CD14-positive monocyte (primary cell): ENCODE measurements at regions not wholly inside any gene's neighbourhood (a gene's known extent, or its start where the extent isn't known, plus 50 kb on each side); places are given as distances from the start of the nearest gene placed in this dataset.

ENCODE experiments used
- DNase-seq, 3 donors: peaks; one replicate each; pipeline ENCODE4 v3.0.0-alpha.2; 2011 to 2022
- H2AFZ ChIP-seq: 2 replicates; pipeline ENCODE4 v1.6.0; 2012; ENCODE audit warnings: mild to moderate bottlenecking, low read depth, low read length, inconsistent platforms; ENCODE audit not compliant: insufficient read depth, poor library complexity, severe bottlenecking
- H3K27ac ChIP-seq, 2 donors: 1 replicate in 1 of 2; 2 replicates in 1 of 2; pipeline ENCODE4 v1.5.1; 2012 to 2013; ENCODE audit warnings: low read length in 2 of 2, control low read depth in 1 of 2, inconsistent platforms in 1 of 2, low read depth in 1 of 2, mild to moderate bottlenecking in 1 of 2
- H3K27me3 ChIP-seq, 2 donors: one replicate each; pipeline versions ENCODE4 v1.6.0 to v1.6.1; 2011 to 2013; ENCODE audit warnings: low read length in 2 of 2; ENCODE audit not compliant: control insufficient read depth in 2 of 2, insufficient read depth in 2 of 2
- H3K36me3 ChIP-seq, 2 donors: replicated peaks in 1 of 2; 1 replicate in 1 of 2; 2 replicates in 1 of 2; pipeline versions ENCODE4 v1.5.1 to v1.6.1; 2012 to 2013; ENCODE audit warnings: low read length in 2 of 2, control low read depth in 1 of 2, inconsistent platforms in 1 of 2, mild to moderate bottlenecking in 1 of 2; ENCODE audit not compliant: insufficient read depth in 2 of 2, control insufficient read depth in 1 of 2
- H3K4me1 ChIP-seq, 2 donors: 1 replicate in 1 of 2; 2 replicates in 1 of 2; pipeline versions ENCODE4 v1.5.1 to v1.6.1; 2012 to 2013; ENCODE audit warnings: low read length in 2 of 2, control low read depth in 1 of 2, inconsistent platforms in 1 of 2, mild to moderate bottlenecking in 1 of 2, moderate library complexity in 1 of 2; ENCODE audit not compliant: insufficient read depth in 2 of 2, control insufficient read depth in 1 of 2
- H3K4me2 ChIP-seq: replicated peaks from 2 replicates; pipeline ENCODE3; 2012; ENCODE audit warnings: low read length, moderate library complexity, mild to moderate bottlenecking; ENCODE audit not compliant: poor library complexity, severe bottlenecking; ENCODE audit errors: extremely low read depth
- H3K4me3 ChIP-seq, 3 experiments: fragments of 200-600 bp in 1 of 3; sonication (generic) in 1 of 3; replicated peaks in 1 of 3; 1 replicate in 2 of 3; 2 replicates in 1 of 3; pipeline ENCODE4 v1.5.1; 2011 to 2013; ENCODE audit warnings: low read length in 3 of 3, mild to moderate bottlenecking in 3 of 3, control low read depth in 2 of 3, low read depth in 2 of 3, inconsistent platforms in 1 of 3, moderate library complexity in 1 of 3
- H3K79me2 ChIP-seq: 2 replicates; pipeline ENCODE4 v1.6.0; 2012; ENCODE audit warnings: mild to moderate bottlenecking, control low read depth, inconsistent platforms, low read length, moderate library complexity; ENCODE audit not compliant: insufficient read depth
- H3K9ac ChIP-seq: 2 replicates; pipeline ENCODE4 v1.6.0; 2017; ENCODE audit warnings: low read length, mild to moderate bottlenecking; ENCODE audit not compliant: insufficient read depth, poor library complexity, severe bottlenecking
- H3K9me3 ChIP-seq, 2 donors: replicated peaks in 1 of 2; 1 replicate in 1 of 2; 2 replicates in 1 of 2; pipeline versions ENCODE4 v1.5.1 to v1.6.1; 2012 to 2013; ENCODE audit warnings: low read length in 2 of 2, control low read depth in 1 of 2; ENCODE audit not compliant: control insufficient read depth in 1 of 2, insufficient read depth in 1 of 2
- H4K20me1 ChIP-seq: 2 replicates; pipeline ENCODE4 v1.6.0; 2012; ENCODE audit warnings: mild to moderate bottlenecking, low read length, control low read depth, moderate library complexity; ENCODE audit not compliant: insufficient read depth
- H3K27ac Mint-ChIP-seq, 7 donors: one replicate each; pipeline ENCODE4 v1.8.0; 2020; ENCODE audit warnings: mild to moderate bottlenecking in 7 of 7, mixed read lengths in 7 of 7, moderate library complexity in 6 of 7, inconsistent platforms in 2 of 7
- H3K27me3 Mint-ChIP-seq, 3 donors: one replicate each; pipeline ENCODE4 v1.8.0; 2021 to 2022; ENCODE audit warnings: low read depth in 3 of 3, mild to moderate bottlenecking in 3 of 3, mixed read lengths in 3 of 3, moderate library complexity in 3 of 3, inconsistent platforms in 1 of 3
- H3K36me3 Mint-ChIP-seq, 2 donors: one replicate each; pipeline ENCODE4 v1.8.0; 2020; ENCODE audit warnings: mixed read lengths in 2 of 2, inconsistent platforms in 1 of 2, mild to moderate bottlenecking in 1 of 2
- H3K4me1 Mint-ChIP-seq: one replicate; pipeline ENCODE4 v1.8.0; 2020; ENCODE audit warnings: mild to moderate bottlenecking, mixed read lengths
- H3K4me3 Mint-ChIP-seq, 2 donors: one replicate each; pipeline ENCODE4 v1.8.0; 2020; ENCODE audit warnings: mild to moderate bottlenecking in 2 of 2, mixed read lengths in 2 of 2, moderate library complexity in 1 of 2
- H3K9me3 Mint-ChIP-seq, 7 donors: one replicate each; pipeline ENCODE4 v1.8.0; 2020 to 2022; ENCODE audit warnings: mixed read lengths in 7 of 7, mild to moderate bottlenecking in 6 of 7, moderate library complexity in 6 of 7, inconsistent platforms in 2 of 7
- WGBS: methylation state at CpG from one replicate; pipeline ENCODE4 v1.1.5; 2013; ENCODE audit warnings: missing lambda C conversion rate; ENCODE audit not compliant: insufficient coverage; 5-methylcytosine and 5-hydroxymethylcytosine counted together
- intact Hi-C, 2 donors: fragments of 100-400 bp; cut with micrococcal nuclease; formaldehyde crosslinking; loops; one replicate each; pipeline versions ENCODE4 v1.15.0 to v1.15.1; 2023
- TF ChIP-seq, protein P1 (sequence below): fragments of 200-600 bp; IDR thresholded peaks from one replicate; pipeline ENCODE4 v1.8.0; 2022; ENCODE audit warnings: antibody characterized with exemption, mild to moderate bottlenecking

GRCh38 chr10:3470191-3470590 lies 297.6 kb upstream of the PITRM1 start:
- no peak for DNase-seq
- Histone ChIP-seq H3K4me1 (peaks cover 78 to 84% of the 10 kb centered on the region in 2 donors), H3K27ac (peak overlapping the region in 1 of 2 donors; percentile 95), H4K20me1 (no peaks in the 10 kb centered on the region), H3K27me3 (no peaks in the 10 kb centered on the region), H3K9me3 (no peaks in the 10 kb centered on the region), H3K36me3 (no peaks in the 10 kb centered on the region), H3K9ac (no peak overlapping the region), H3K4me3 (no peak overlapping the region), H2AFZ (no peak overlapping the region), H3K79me2 (peaks cover 3% of the 10 kb centered on the region), H3K4me2 (no peak overlapping the region)
- Mint-ChIP-seq H3K27ac (peak overlapping the region in 5 of 7 donors; percentile 45 to 99 (median 97)), H3K9me3 (peaks cover 0 to 2% (median 0%) of the 10 kb centered on the region in 7 donors), H3K4me3 (no peak overlapping the region), H3K4me1 (peaks cover 77% of the 10 kb centered on the region), H3K36me3 (peaks cover 3 to 9% of the 10 kb centered on the region in 2 donors), H3K27me3 (no peaks in the 10 kb centered on the region)
- intact Hi-C loops: loop anchor here in 1 of 2 donors (5.0 kb wide), 1 partner anchor 158 kb away; no protein-coding TSS in a partner anchor
- WGBS: 95% methylated on average over 5 of the region's 11 CpGs
- TF ChIP-seq, protein P1, sequence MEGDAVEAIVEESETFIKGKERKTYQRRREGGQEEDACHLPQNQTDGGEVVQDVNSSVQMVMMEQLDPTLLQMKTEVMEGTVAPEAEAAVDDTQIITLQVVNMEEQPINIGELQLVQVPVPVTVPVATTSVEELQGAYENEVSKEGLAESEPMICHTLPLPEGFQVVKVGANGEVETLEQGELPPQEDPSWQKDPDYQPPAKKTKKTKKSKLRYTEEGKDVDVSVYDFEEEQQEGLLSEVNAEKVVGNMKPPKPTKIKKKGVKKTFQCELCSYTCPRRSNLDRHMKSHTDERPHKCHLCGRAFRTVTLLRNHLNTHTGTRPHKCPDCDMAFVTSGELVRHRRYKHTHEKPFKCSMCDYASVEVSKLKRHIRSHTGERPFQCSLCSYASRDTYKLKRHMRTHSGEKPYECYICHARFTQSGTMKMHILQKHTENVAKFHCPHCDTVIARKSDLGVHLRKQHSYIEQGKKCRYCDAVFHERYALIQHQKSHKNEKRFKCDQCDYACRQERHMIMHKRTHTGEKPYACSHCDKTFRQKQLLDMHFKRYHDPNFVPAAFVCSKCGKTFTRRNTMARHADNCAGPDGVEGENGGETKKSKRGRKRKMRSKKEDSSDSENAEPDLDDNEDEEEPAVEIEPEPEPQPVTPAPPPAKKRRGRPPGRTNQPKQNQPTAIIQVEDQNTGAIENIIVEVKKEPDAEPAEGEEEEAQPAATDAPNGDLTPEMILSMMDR: no peak

- Histone ChIP-seq H3K9me3 (no peaks in the 10 kb centered on the region), H4K20me1 (no peaks in the 10 kb centered on the region), H3K36me3 (no peaks in the 10 kb centered on the region), H3K27ac (peak overlapping the region; percentile 74 to 95), H3K79me2 (peaks cover 3% of the 10 kb centered on the region), H3K27me3 (no peaks in the 10 kb centered on the region), H3K4me3 (peak overlapping the region in 1 of 3 experiments; percentile 57), H3K4me2 (peak overlapping the region; percentile 73), H3K9ac (peak overlapping the region; percentile 31), H2AFZ (no peak overlapping the region), H3K4me1 (peaks cover 83 to 89% of the 10 kb centered on the region in 2 donors)
- no peak for DNase-seq
- intact Hi-C loops: loop anchor here in 1 of 2 donors (5.0 kb wide), 2 partner anchors 157 to 308 kb away; no protein-coding TSS in a partner anchor
- Mint-ChIP-seq H3K4me3 (no peak overlapping the region), H3K27ac (peak overlapping the region; percentile 94 to 99 (median 97)), H3K9me3 (peaks cover 0 to 2% (median 0%) of the 10 kb centered on the region in 7 donors), H3K27me3 (no peaks in the 10 kb centered on the region), H3K4me1 (peaks cover 82% of the 10 kb centered on the region), H3K36me3 (peaks cover 3 to 9% of the 10 kb centered on the region in 2 donors)
- WGBS: no CpG with 5 or more reads among the region's 2 CpGs
- TF ChIP-seq, protein P1: no peak
These were observed 297.0 kb upstream of the PITRM1 start for GRCh38 chr10:3469639-3470020.
